ENCODE measurements at regions not wholly inside any gene's neighbourhood (a gene's known extent, or its start where the extent isn't known, plus 50 kb on each side); places are given as distances from the start of the nearest gene placed in this dataset.

GRCh38 chr4:20319825-20320612 lies 68.3 kb downstream of the SLIT2 start:
- H3K9ac ChIP-seq (replicated peaks; ENCODE audit: extremely low read depth, insufficient read depth, low read length): no peak overlapping the region
- no peak overlapping the region for H2AFZ ChIP-seq (ENCODE audit: low read depth, low read length)
- no peaks in the 10 kb centered on the region for H3K79me2 ChIP-seq (ENCODE audit: control insufficient read depth, insufficient read depth, low read length)
- intact Hi-C loops (cut with micrococcal nuclease): no loop called here
- no peaks in the 10 kb centered on the region for H4K20me1 ChIP-seq (replicated peaks; ENCODE audit: control insufficient read depth, extremely low read depth, insufficient read depth, low read length)
- FAIRE-seq (no peak), DNase-seq (ENCODE audit: low read depth, low spot score) (no peak)
- H3K4me3 ChIP-seq (replicated peaks in 1 of 3; ENCODE audit: insufficient read depth in 1 of 3, low read depth in 1 of 3, low read length in 3 of 3): no peak overlapping the region
- no peaks in the 10 kb centered on the region for H3K9me3 ChIP-seq (replicated peaks; ENCODE audit: control insufficient read depth, insufficient read depth, low read length)
- no peaks in the 10 kb centered on the region for H3K4me1 ChIP-seq (ENCODE audit: control insufficient read depth, extremely low read depth, insufficient read depth, low read length)
- no peaks in the 10 kb centered on the region for H3K9me1 ChIP-seq (replicated peaks; ENCODE audit: control insufficient read depth, extremely low read depth, insufficient read depth, low read length)
- CTCF ChIA-PET: interaction anchor here (1.4 to 1.5 kb wide), 2 partner anchors 13 to 21 kb away, joined by 3 read pairs; no protein-coding TSS in a partner anchor
- H3K27me3 ChIP-seq (ENCODE audit: control insufficient read depth in 2 of 2, insufficient read depth in 2 of 2, low read length in 2 of 2): no peaks in the 10 kb centered on the region
- TF ChIP-seq GATA2 (IDR thresholded peaks at IDR 0.05; ENCODE audit: insufficient read depth, insufficient read length, low read depth, low read length) (no peak), FOS (IDR thresholded peaks at IDR 0.05; ENCODE audit: borderline replicate concordance, insufficient read depth, low read length) (no peak), CTCF (IDR thresholded peaks at IDR 0.05; ENCODE audit: extremely low read depth in 1 of 2, insufficient read depth in 1 of 2, low read depth in 1 of 2, low read length in 2 of 2) (no peak)
- no peak overlapping the region for H3K4me2 ChIP-seq (ENCODE audit: insufficient read depth, low read length)
- BruUV-seq (replicated peaks): no TSS peak
- H3K27ac ChIP-seq (ENCODE audit: insufficient read depth, low read depth, low read length): no peak overlapping the region
- POLR2A ChIA-PET: no interaction called here
- dilution Hi-C loops (cut with MboI; ENCODE audit: extremely low pct_ligation_motif_present, low sequenced_read_pairs): no loop called here
- H3K36me3 ChIP-seq (ENCODE audit: control insufficient read depth in 2 of 2, extremely low read depth in 1 of 2, insufficient read depth in 2 of 2, low read length in 2 of 2): no peaks in the 10 kb centered on the region

DNA sequence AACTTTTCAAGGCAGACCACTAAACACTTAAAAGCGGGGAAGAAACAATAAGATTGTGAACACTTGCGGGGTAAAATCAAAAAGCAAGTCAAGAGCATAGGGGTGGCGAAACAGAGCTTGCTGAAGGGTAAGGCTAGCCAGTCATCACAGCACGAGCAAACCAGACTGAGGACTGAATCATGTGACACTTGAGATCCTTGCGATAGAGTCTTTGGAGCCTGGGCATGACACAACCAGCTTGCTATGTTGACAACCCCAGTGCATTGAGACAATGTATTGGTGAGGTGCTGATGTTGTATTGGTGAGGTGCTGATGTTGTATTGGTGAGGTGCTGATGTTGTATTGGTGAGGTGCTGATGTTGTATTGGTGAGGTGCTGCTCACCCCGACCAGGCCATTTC lies 72.3 kb downstream of the SLIT2 start:
- TF ChIP-seq GATA2 (IDR thresholded peaks at IDR 0.05; ENCODE audit: insufficient read depth, insufficient read length, low read depth, low read length) (no peak), EZH2 (IDR thresholded peaks at IDR 0.05; ENCODE audit: borderline replicate concordance, low read depth, low read length, severe bottlenecking) (no peak), POLR2AphosphoS5 (IDR thresholded peaks at IDR 0.05; ENCODE audit: insufficient read depth, low read depth, low read length) (no peak), JUN (IDR thresholded peaks at IDR 0.05; ENCODE audit: borderline replicate concordance, insufficient read depth, insufficient read length, low read depth) (no peak), POLR2A (IDR thresholded peaks at IDR 0.05; ENCODE audit: low read depth, low read length) (no peak), CTCF (IDR thresholded peaks at IDR 0.05; ENCODE audit: extremely low read depth in 1 of 2, insufficient read depth in 1 of 2, low read depth in 1 of 2, low read length in 2 of 2) (no peak), FOS (IDR thresholded peaks at IDR 0.05; ENCODE audit: borderline replicate concordance, insufficient read depth, low read length) (no peak), MYC (IDR thresholded peaks at IDR 0.05; ENCODE audit: low read depth, low read length) (no peak)
- TF ChIP-seq, protein P1, sequence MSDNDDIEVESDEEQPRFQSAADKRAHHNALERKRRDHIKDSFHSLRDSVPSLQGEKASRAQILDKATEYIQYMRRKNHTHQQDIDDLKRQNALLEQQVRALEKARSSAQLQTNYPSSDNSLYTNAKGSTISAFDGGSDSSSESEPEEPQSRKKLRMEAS (IDR thresholded peaks at IDR 0.05; ENCODE audit: insufficient read depth, insufficient read length): no peak
- Histone ChIP-seq H3K9me1 (replicated peaks; ENCODE audit: control insufficient read depth, extremely low read depth, insufficient read depth, low read length) (no peaks in the 10 kb centered on the region), H3K4me3 (replicated peaks in 1 of 3; ENCODE audit: insufficient read depth in 1 of 3, low read depth in 1 of 3, low read length in 3 of 3) (no peak overlapping the region), H3K4me1 (ENCODE audit: control insufficient read depth, extremely low read depth, insufficient read depth, low read length) (no peaks in the 10 kb centered on the region), H3K4me2 (ENCODE audit: insufficient read depth, low read length) (no peak overlapping the region), H3K36me3 (ENCODE audit: control insufficient read depth in 2 of 2, extremely low read depth in 1 of 2, insufficient read depth in 2 of 2, low read length in 2 of 2) (no peaks in the 10 kb centered on the region), H4K20me1 (replicated peaks; ENCODE audit: control insufficient read depth, extremely low read depth, insufficient read depth, low read length) (no peaks in the 10 kb centered on the region), H2AFZ (ENCODE audit: low read depth, low read length) (no peak overlapping the region), H3K9me3 (replicated peaks; ENCODE audit: control insufficient read depth, insufficient read depth, low read length) (no peaks in the 10 kb centered on the region), H3K27ac (ENCODE audit: insufficient read depth, low read depth, low read length) (no peak overlapping the region), H3K27me3 (ENCODE audit: control insufficient read depth in 2 of 2, insufficient read depth in 2 of 2, low read length in 2 of 2) (no peaks in the 10 kb centered on the region), H3K9ac (replicated peaks; ENCODE audit: extremely low read depth, insufficient read depth, low read length) (no peak overlapping the region), H3K79me2 (ENCODE audit: control insufficient read depth, insufficient read depth, low read length) (peaks cover 2% of the 10 kb centered on the region)
- FAIRE-seq (peak; percentile 37), DNase-seq (ENCODE audit: low read depth, low spot score) (no peak)
- intact Hi-C loops (cut with micrococcal nuclease): no loop called here
- POLR2A ChIA-PET: no interaction called here
- no TSS peak for BruUV-seq (replicated peaks)
- CTCF ChIA-PET: interaction anchor here (1.0 kb wide), 1 partner anchor 9 kb away, joined by 3 read pairs; no protein-coding TSS in a partner anchor
- dilution Hi-C loops (cut with MboI; ENCODE audit: extremely low pct_ligation_motif_present, low sequenced_read_pairs): no loop called here

Data from endothelial cell of umbilical vein (primary cell).